ENCODE measurements at regions not wholly inside any gene's neighbourhood (a gene's known extent, or its start where the extent isn't known, plus 50 kb on each side); places are given as distances from the start of the nearest gene placed in this dataset.

DNA sequence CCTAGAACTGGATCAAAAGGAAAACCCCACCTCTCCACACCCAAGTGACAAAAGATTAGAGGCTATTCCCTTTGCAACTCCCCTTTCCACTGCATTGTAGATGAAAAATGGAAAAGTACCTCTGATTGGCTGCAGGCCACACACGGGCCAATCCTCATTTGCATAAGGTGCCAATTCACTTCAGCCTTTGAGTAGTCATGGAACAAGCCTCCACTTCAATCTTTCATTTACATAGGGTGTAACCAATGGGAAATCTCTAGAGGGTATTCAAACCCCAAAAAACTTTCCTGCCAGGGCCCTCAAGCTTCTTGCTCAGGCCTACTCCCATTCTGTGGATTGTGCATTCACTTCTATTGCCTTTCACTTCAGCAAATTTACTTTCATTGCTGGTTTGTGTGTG lies 122.3 kb upstream of the KCND3 start:
- no peak for TF ChIP-seq CTCF (conservative IDR thresholded peaks at IDR 0.05; ENCODE audit: low read length)
- no peak for TF ChIP-seq EZH2phosphoT487 (IDR thresholded peaks at IDR 0.05; ENCODE audit: borderline replicate concordance)
